GM19351 (cell line): ENCODE measurements at regions not wholly inside any gene's neighbourhood (a gene's known extent, or its start where the extent isn't known, plus 50 kb on each side); places are given as distances from the start of the nearest gene placed in this dataset.
"Not testable (repeated sequence)": the region's sequence is repeated elsewhere in the genome, so short reads cannot be mapped to it uniquely, and the experiment has no call there.

ENCODE experiments used
- ATAC-seq: cut with Tn5 transposase; IDR thresholded peaks from one replicate; pipeline ENCODE4 v1.9.1; 2021; ENCODE audit warnings: mild to moderate bottlenecking, moderate library complexity; ENCODE audit not compliant: unreplicated experiment

DNA sequence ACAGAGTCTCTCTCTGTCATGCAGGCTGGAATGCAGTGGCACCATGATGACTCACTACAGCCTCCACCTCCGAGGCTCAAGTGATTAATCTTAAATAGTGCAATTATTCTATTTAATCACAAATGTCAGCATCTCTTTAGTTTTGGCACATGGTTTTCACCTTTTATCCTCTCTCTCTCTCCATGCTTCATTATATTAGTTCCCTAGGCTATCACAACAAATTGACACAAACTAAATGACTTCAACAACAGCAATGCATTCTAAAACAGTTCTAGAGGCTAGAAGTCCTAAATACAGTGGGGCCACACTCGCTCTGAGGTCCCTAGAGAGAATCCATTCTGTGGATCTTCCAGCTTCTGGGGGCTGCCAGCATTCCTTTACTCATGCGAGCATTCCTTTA is 178.2 kb upstream of the ZNG1F start:
- not testable (repeated sequence) for ATAC-seq

DNA sequence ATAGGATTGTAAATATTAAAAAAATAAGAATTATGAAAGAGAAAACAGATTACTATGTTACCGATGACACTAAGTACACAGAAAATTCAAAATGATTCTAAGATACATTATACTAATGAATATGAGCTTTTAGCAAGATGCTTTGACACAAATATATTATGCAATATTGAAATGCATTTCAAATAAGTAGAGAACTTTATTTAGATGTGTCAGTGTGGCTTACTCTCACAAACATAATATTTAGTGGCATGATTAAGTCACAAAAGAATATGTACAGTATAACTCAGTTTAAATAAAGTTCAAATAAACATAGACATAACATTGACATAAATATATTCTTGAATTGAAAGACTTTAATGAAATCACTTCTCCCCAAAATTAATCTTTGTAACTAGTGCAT is 172.7 kb upstream of the ZNG1F start:
- not testable (repeated sequence) for ATAC-seq

DNA sequence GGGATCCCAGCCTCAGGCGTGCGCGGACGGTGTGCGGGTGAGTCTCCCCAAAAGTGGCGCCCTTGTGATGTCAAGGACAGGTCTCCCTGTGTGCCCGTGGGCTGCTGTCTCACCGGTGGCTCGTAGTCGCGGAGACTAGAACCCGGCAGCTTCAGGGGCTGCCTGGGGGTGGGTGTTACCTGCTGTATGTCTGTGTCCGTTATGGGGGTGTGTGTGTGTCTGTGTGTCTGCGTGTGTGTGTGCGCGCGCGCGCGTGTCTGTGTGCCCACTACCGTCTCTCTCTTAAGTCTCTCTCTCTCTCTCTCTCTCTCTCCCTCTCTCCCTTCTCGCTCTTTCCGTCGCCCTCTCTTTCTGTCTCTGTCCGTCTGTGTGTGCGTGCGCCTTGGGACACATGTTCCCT is 170.0 kb upstream of the ZNG1F start:
- peak; percentile 61 for ATAC-seq

DNA sequence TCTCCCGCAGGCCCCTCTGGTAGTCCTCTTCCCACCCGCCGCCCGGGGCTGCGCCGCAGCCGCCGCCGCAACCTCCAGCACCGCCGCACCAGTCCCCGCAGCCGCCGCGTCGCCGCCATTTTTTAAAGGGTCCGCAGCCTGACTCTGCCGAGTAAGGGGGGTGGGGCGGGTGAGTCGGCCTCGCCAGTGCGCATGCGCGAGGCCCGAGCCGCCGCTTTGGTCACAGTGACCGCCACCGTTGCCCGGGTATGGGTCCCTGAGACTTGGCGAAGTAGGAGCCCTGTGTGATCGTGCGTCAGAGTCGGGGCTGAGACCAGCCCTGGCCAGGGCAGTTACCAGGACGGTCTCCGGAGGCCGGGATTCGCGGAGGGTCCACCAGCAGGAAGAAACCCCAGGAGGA is 169.6 kb upstream of the ZNG1F start:
- ATAC-seq, result not testable (repeated sequence)

DNA sequence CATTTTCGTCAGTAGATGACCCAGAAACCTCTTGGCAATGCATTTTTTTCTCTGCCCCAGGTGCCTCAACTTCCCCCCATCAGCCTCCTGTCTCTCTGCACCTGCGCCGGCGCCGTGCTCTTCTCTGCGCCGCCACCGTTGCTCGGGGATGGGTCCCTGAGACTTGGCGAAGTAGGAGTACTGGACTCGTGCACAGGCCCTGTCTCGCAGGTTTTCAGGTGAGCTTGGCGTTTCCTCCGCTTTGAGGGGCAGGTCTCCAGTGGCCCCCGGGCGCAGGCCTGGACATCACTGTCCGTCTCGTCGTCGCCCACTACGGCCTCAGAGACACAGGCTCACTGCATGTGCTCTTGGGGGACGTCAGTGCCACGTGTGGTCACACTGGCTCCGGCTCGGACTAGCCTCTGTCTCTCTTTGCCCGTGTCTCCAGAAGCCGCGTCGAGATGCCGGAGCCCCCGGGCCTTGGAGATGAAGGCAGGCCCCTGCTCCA is 168.8 kb upstream of the ZNG1F start:
- ATAC-seq, result not testable (repeated sequence)

DNA sequence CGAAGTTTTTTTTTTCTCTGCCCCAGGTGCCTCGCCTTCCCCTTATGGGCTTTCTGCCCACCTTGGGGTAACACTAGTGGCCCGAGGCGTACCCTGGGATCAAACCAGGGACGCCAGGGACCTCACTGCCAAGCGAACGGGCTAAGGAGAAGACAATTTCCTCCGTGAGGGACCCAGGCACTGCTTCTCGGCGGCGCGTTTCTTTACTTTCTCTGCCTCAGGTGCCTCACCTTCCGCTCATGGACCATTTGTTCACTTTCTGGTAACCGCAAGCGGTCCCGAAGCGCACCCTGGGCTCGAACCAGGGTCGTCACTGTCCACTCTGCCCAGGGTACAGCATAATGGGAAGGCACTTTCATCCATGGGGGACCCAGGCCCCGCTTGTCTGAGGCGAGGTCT is 168.2 kb upstream of the ZNG1F start:
- not testable (repeated sequence) for ATAC-seq

DNA sequence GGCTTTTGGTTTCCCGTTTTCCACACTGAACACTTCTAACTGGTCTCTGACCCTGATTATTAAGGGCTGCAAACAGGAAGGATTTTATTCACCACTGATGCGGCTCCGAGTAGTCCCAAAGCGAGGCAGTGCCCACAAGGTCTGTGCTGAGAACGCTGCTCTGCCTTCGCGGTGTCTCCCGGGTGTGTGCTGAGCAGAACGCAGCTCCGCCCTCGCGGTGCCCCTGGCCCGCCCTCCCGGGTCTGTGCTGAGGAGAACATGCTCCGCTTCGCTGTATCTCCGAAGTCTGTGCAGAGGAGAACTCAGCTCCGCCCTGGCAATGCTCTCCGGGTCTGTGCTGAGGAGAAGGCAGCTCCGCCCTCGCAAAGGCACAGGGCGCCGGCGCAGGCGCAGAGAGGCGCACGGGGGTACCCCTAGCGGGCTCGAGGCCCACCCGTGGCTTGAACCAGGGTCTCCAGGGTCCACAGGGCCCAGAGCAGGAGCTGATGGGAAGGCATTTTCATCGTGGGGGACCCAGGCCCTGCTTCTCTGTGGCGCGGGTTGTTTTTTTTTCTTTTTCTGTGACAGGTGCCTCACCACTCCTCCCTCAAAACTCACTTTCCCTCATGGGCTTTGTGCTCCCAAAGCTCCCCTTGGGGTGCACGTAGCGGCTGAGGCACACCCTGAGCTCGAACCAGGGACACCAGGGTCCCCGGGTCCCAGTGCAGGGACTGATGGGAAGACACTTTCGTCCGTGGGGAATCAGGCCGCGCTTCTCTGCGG is 167.7 kb upstream of the ZNG1F start:
- ATAC-seq, result not testable (repeated sequence)

DNA sequence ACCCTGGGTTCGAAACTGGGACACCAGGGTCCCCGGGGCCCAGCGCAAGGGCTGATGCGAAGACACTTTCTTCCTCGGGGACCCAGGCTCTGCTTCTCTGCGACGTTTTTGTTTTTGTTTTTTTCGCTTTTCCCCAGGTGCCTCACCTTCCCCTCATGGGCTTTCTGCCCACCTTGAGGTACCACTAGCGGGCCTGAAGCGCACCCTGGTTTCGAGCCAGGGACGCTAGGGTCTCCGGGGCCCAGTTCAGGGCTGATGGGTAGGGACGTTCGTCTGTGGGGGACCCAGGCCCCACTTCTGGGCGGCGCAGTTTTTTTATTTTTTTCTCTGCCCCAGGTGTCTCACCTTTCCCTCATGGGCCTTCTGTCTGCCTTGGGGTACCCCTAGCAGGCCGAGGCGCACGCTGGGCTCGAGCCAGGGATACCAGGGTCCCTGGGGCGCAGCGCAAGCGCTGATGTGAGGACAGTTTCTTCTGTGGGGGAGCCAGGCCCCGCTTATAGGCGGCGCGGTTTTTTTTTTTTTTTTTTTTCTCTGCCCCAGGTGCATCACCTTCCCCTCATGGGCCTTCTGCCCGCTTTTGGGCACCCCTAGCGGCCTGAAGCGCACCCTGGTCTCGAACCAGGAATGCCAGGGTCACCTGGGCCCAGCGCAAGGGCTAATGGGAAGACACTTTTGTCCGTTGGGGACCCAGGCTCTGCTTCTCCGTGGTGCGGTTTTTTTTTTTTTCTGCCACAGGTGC is 166.8 kb upstream of the ZNG1F start:
- not testable (repeated sequence) for ATAC-seq

DNA sequence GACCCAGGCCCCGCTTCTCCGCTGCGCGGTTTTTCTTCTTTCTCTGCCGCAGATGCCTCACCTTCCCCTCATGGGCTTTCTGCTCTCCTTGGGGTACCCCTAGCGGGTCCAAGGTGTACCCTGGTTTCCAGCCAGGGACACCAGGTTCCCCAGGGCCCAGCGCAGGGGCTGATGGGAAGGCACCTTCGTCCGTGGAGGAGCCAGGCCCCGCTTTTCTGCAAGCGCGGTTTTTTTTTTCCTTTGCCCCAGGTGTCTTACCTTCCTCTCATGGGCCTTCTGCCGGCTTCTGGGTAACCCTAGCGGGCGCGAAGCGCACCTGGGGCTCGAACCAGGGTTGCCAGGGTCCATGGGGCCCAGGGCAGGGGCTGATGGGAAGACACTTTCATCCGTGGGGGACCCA is 165.9 kb upstream of the ZNG1F start:
- ATAC-seq, result not testable (repeated sequence)

DNA sequence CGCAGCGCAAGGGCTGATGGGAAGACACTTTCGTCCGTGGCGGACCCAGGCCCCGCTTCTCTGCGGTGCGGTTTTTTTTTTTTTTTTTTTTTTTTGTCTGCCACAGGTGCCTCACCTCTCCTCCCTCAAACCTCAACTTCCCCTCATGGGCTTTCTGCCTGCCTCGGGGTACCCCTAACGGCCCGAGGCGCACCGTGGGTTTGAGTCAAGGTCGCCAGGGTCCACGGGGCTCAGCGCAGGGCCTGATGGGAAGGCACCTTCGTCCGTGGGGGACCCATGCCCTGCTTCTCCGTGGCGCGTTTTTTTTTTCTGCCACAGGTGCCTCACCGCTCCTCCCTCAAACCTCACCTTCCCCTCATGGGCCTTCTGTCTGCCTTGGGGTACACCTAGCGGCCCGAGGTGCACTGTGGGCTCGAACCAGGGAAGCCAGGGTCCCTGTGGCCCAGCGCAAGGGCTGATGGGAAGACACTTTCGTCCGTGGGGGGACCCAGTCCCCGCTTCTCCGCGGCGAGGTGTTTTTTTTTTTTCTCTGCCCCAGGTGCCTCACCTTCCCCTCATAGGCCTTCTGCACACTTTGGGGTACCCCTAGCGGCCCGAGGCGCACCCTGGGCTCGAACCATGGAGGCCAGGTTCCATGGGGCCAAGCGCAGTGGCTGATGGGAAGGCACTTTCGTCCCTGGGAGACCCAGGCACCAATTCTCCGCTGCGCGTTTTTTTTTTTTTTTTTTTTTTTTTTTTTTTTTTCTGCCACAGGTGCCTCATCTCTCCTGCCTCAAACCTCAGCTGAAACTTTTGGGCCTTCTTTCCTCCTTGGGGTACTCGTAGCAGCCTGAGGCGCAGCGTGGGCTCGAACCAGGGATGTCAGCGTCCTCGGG is 165.2 kb upstream of the ZNG1F start:
- ATAC-seq, result not testable (repeated sequence)

DNA sequence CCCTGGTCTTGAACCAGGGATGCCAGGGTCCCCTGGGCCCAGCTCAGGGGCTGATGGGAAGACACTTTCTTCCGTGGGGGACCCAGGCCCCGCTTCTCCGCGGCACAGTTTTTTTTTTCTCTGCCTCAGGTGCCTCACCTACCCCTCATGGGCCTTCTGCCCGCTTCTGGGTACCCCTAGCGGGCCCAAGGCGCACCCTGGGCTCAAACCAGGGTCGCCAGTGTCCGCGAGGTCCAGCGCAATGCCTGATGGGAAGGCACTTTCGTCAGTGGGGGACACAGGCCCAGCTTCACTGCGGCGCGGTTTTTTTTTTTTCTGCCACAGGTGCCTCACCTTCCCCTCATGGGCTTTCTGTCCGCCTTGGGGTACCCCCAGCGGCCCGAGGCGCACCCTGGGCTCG is 163.9 kb upstream of the ZNG1F start:
- ATAC-seq, result not testable (repeated sequence)

DNA sequence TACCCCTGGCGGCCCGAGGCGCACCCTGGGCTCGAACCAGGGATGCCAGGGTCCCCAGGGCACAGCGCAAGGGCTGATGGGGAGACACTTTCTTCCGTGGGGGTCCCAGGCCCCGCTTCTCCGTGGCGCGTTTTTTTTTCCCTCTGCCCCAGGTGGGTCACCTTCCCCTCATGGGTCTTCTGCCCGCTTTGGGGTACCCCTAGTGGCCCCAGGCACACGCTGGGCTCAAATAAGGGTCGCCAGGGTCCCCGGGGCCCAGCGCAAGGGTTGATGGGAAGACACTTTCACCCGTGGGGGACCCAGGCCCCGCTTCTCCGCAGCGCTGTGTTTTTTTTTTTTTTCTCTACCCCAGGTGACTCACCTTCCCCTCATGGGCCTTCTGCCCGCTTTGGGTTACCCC is 163.3 kb upstream of the ZNG1F start:
- not testable (repeated sequence) for ATAC-seq

DNA sequence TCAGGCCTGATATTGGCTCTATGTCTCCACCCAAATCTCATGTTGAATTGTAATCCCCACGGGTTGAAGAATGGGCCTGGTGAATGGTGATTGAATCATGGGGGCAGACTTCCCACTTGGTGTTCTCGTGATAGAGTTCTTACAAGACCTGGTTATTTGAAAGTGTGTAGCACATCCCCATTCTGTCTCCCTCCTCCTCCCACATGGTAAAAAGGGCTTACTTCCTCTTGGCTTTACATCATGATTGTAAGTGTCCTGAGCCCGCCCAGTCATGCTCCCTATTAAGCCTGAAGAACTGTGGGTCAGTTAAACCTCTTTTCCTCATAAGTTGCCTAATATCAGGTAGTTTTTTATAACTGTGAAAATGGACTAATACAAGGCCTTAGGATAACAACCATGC is 158.8 kb upstream of the ZNG1F start:
- ATAC-seq, result not testable (repeated sequence)

DNA sequence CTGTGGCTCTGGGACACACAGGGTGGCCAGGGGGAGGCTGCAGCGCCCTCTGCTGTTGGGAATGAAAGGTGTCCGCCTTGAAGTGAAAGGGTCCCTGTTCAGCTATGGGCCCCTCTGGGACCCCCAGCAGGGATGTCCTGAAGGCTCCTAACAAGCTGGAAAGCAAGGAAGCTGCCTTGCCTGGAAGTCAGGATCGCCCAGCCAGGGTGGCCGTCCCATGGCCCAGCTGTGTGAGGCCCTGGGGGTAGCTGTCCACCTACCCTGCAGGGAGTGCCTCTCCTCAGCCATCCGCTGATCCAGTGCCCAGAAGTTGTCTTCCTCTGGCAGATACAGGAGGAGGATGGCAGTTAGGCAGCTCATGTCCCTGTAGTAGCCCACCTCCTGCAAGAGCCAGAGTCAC is 143.4 kb upstream of the ZNG1F start:
- ATAC-seq, result not testable (repeated sequence)

DNA sequence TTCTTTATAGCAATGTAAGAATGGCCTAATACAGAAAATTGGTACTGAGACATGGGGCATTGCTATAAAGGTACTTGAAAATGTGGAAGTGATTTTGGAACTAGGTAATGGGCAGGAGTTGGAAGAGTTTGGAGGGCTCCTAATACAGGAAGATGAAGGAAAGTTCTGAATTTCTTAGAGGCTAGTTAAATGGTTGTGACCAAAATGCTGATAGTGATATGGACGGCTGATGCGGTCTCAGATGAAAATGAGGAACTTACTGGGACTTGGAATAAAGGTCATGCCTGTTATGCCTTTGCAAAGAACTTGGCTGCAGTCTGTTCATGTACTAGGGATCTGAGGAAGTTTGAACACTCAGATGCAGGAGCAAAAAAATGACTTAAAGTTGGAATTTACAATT is 132.2 kb upstream of the ZNG1F start:
- ATAC-seq, result not testable (repeated sequence)

DNA sequence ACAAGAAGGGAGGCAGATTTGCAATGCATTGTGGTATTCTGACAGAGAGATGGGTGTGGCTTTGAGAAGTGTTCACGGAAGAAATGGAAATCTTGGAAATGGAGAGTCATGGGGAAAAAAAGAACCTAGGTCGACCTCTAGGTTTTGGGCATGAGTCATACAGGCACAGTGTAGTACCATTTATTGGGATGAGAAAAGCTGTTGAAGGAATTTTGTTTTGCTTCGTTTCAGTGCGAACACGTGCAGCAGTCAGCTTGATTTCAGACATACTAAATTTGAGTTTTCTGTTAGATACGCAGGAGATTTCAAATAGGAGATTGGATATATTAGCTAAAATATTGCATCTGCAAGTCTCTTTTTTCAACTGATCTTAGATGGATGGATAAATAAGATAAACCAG is 119.8 kb upstream of the ZNG1F start:
- not testable (repeated sequence) for ATAC-seq

DNA sequence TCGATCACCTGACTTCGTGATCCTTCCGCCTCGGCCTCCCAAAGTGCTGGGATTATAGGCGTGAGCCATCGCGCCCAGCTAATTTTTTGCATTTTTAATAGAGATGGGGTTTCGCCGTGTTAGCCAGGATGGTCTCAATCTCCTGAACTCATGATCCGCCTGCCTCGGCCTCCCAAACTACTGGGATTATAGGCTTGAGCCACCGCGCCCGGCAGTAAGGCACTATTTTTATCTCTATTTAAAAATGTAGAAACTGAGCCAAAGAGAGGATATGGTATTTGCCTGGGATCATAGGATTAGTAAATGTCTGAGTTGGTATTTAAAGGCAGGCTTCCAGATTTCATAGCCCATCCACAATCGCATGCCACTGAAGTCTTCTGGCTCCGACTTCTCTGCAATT is 96.6 kb upstream of the ZNG1F start:
- ATAC-seq, result not testable (repeated sequence)

DNA sequence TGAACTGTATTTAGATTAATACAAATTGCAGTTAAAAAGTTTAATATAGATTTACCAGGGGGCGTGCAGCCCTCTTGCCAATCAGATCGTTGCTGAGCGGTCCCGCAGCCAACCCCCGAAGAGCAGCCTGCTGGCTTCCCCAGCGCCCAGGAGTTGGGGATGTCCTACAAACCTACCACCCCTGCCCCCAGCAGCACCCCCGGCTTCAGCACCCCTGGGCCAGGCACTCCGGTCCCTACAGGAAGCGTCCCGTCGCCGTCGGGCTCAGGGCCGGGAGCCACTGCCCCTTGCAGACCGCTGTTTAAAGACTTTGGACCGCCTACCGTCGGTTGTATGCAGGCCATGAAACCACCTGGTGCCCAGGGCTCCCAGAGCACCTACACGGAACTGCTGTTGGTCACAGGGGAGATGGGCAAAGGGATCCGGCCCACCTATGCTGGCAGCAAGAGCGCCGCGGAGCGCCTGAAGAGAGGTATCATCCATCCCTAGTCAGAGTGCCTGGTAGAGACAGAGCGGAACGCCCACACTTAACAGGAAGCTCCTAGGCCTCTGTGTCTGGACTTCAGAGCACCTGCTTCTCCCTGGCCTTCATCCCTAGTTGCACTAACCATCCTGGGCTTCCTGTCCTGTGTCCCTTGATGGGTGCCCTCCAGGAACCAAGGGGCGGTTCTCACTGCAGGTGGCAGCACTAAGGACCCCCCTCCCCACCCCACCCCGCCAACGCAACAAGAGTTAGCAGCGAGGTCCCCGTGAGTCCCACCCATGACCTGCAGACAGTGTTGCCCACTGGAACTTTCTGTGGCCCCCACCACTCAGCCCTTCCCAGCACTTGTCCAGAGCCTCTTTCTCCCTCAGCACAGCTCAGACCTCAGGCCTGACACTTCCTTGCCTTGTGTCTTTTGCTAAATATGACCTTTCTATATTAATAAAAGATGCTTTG is 91.5 kb upstream of the ZNG1F start:
- not testable (repeated sequence) for ATAC-seq

DNA sequence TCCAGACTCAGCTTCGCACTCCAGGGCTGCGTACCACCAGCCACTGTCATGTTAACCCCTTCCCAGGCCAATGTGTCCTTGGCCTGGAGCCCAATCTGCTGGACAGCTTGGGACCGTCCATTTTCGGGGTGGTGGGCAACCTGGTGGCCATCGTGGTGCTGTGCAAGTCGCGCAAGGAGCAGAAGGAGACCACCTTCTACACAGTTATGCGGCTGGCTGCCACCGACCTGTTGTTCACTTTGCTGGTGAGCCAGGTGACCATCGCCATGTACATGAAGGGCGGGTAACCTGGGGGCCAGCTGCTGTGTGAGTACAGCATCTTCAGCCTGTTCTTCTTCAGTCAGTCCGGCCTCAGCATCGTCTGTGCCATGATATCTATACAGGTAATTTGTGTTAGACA is 90.3 kb upstream of the ZNG1F start:
- not testable (repeated sequence) for ATAC-seq

DNA sequence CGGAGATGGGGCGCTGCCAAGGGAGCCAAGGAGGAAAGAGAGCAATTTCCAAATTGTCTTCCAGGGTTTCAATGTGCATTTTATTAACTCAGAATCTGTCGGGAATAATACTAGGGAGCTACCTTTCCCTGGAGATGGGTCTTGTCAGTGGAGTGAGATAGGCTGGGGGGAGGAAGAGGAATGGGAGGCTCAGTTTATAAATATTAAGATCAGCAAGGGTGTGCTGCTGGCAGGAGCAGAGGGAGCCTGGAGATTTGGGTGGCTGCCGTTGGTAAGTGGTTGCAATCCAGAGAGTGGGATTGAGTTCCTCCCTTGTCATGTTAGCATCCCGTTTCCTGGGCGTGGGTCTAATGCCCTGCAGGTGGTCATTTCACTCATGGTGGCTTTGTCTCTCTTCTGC is 89.9 kb upstream of the ZNG1F start:
- not testable (repeated sequence) for ATAC-seq
